H9 (cell line): ENCODE measurements at regions not wholly inside any gene's neighbourhood (a gene's known extent, or its start where the extent isn't known, plus 50 kb on each side); places are given as distances from the start of the nearest gene placed in this dataset.

ENCODE experiments used
- DNase-seq: peaks from one replicate; pipeline ENCODE4 v3.0.0-alpha.2; 2017
- H2AFZ ChIP-seq: one replicate; pipeline ENCODE4 v1.6.1; 2013; ENCODE audit warnings: mild to moderate bottlenecking, low read length, control low read depth, moderate library complexity
- H2AK5ac ChIP-seq: 2 replicates; pipeline ENCODE4 v1.6.1; 2013; ENCODE audit warnings: low read length, control low read depth, mixed read lengths; ENCODE audit not compliant: insufficient read length
- H2BK120ac ChIP-seq: one replicate; pipeline ENCODE4 v1.6.1; 2013; ENCODE audit warnings: low read depth, mild to moderate bottlenecking, low read length, control low read depth, inconsistent platforms; ENCODE audit not compliant: poor library complexity, severe bottlenecking
- H2BK12ac ChIP-seq: 2 replicates; pipeline ENCODE4 v1.6.1; 2013; ENCODE audit warnings: low read length, control low read depth, mixed read lengths, low read depth; ENCODE audit not compliant: insufficient read length
- H2BK15ac ChIP-seq: 2 replicates; pipeline ENCODE4 v1.6.1; 2013; ENCODE audit warnings: low read depth, low read length, control low read depth
- H2BK20ac ChIP-seq: one replicate; pipeline ENCODE4 v1.6.1; 2013; ENCODE audit warnings: low read depth, mild to moderate bottlenecking, low read length, control low read depth, inconsistent platforms; ENCODE audit not compliant: poor library complexity, severe bottlenecking
- H2BK5ac ChIP-seq: 2 replicates; pipeline ENCODE4 v1.6.1; 2013; ENCODE audit warnings: low read length, control low read depth, mixed read lengths; ENCODE audit not compliant: insufficient read length
- H3K14ac ChIP-seq: 2 replicates; pipeline ENCODE4 v1.6.1; 2013; ENCODE audit warnings: low read length, control low read depth; ENCODE audit not compliant: insufficient read depth
- H3K18ac ChIP-seq: 2 replicates; pipeline ENCODE4 v1.6.1; 2013; ENCODE audit warnings: low read depth, mild to moderate bottlenecking, mixed read lengths, low read length, control low read depth; ENCODE audit not compliant: insufficient read length
- H3K23ac ChIP-seq: 2 replicates; pipeline ENCODE4 v1.6.1; 2013; ENCODE audit warnings: low read length, control low read depth, mixed read lengths, low read depth; ENCODE audit not compliant: insufficient read length
- H3K23me2 ChIP-seq: 2 replicates; pipeline ENCODE4 v1.6.1; 2013; ENCODE audit warnings: low read depth, mild to moderate bottlenecking, mixed read lengths, low read length, control low read depth; ENCODE audit not compliant: insufficient read length, poor library complexity, severe bottlenecking
- H3K27ac ChIP-seq: 2 replicates; pipeline ENCODE4 v1.5.1; 2013; ENCODE audit warnings: low read length, control low read depth, mixed read lengths, low read depth; ENCODE audit not compliant: insufficient read length
- H3K27me3 ChIP-seq: 2 replicates; pipeline ENCODE4 v1.6.1; 2013; ENCODE audit warnings: low read length, control low read depth, inconsistent platforms; ENCODE audit not compliant: insufficient read depth
- H3K4ac ChIP-seq: 2 replicates; pipeline ENCODE4 v1.6.1; 2013; ENCODE audit warnings: low read depth, mild to moderate bottlenecking, control low read depth, inconsistent platforms, low read length, moderate library complexity
- H3K4me1 ChIP-seq: 2 replicates; pipeline ENCODE4 v1.6.1; 2013; ENCODE audit warnings: low read length, control low read depth, inconsistent platforms; ENCODE audit not compliant: insufficient read depth
- H3K4me2 ChIP-seq: 2 replicates; pipeline ENCODE4 v1.6.1; 2013; ENCODE audit warnings: low read length, control low read depth, mixed read lengths; ENCODE audit not compliant: insufficient read length, insufficient read depth
- H3K56ac ChIP-seq: 2 replicates; pipeline ENCODE4 v1.6.1; 2013; ENCODE audit warnings: low read depth, mild to moderate bottlenecking, mixed read lengths, low read length, control low read depth; ENCODE audit not compliant: insufficient read length
- H3K79me1 ChIP-seq: 2 replicates; pipeline ENCODE4 v1.6.1; 2013; ENCODE audit warnings: low read depth, mild to moderate bottlenecking, moderate library complexity, low read length, control low read depth, inconsistent platforms; ENCODE audit not compliant: insufficient read depth, poor library complexity, severe bottlenecking
- H3K79me2 ChIP-seq: 2 replicates; pipeline ENCODE4 v1.6.1; 2013; ENCODE audit warnings: low read length, control low read depth, inconsistent platforms; ENCODE audit not compliant: insufficient read depth
- H3K9ac ChIP-seq: 2 replicates; pipeline ENCODE4 v1.6.1; 2013; ENCODE audit warnings: low read length, control low read depth, mixed read lengths; ENCODE audit not compliant: insufficient read length; ENCODE audit errors: extremely low read depth
- H3K9me3 ChIP-seq: one replicate; pipeline ENCODE4 v1.6.1; 2013; ENCODE audit warnings: low read depth, low read length, inconsistent platforms; ENCODE audit not compliant: control insufficient read depth
- H3T11ph ChIP-seq: one replicate; pipeline ENCODE4 v1.6.1; 2013; ENCODE audit warnings: mild to moderate bottlenecking, low read length, control low read depth, inconsistent platforms
- H4K20me1 ChIP-seq: one replicate; pipeline ENCODE4 v1.6.1; 2013; ENCODE audit not compliant: control insufficient read depth, insufficient read length, insufficient read depth
- H4K5ac ChIP-seq: 2 replicates; pipeline ENCODE4 v1.6.1; 2013; ENCODE audit warnings: low read depth, mild to moderate bottlenecking, mixed read lengths, low read length, control low read depth; ENCODE audit not compliant: insufficient read length
- H4K8ac ChIP-seq: replicated peaks from 2 replicates; pipeline ENCODE4 v1.6.1; 2013; ENCODE audit warnings: low read length, control low read depth, mixed read lengths, low read depth; ENCODE audit not compliant: insufficient read length
- H4K91ac ChIP-seq: 2 replicates; pipeline ENCODE4 v1.6.1; 2013; ENCODE audit warnings: low read depth, mild to moderate bottlenecking, moderate library complexity, mixed read lengths, low read length, control low read depth; ENCODE audit not compliant: insufficient read length
- H3K27ac Mint-ChIP-seq, 3 experiments: 2 replicates in 2 of 3; 3 replicates in 1 of 3; pipeline ENCODE4 v1.8.0; 2020 to 2021; ENCODE audit warnings: mixed read lengths in 3 of 3, mild to moderate bottlenecking in 1 of 3, moderate library complexity in 1 of 3
- H3K27me3 Mint-ChIP-seq: 2 replicates; pipeline ENCODE4 v1.8.0; 2021; ENCODE audit warnings: low read depth, mild to moderate bottlenecking, moderate library complexity, mixed read lengths
- H3K36me3 Mint-ChIP-seq, 3 experiments: 2 replicates in 2 of 3; 3 replicates in 1 of 3; pipeline ENCODE4 v1.8.0; 2020 to 2021; ENCODE audit warnings: low read depth in 3 of 3, mixed read lengths in 3 of 3; ENCODE audit not compliant: insufficient read depth in 1 of 3
- H3K4me1 Mint-ChIP-seq, 2 experiments: 2 replicates each; pipeline ENCODE4 v1.8.0; 2020; ENCODE audit warnings: mixed read lengths in 2 of 2
- H3K4me3 Mint-ChIP-seq, 2 experiments: 2 replicates in 1 of 2; 3 replicates in 1 of 2; pipeline ENCODE4 v1.8.0; 2020 to 2021; ENCODE audit warnings: mild to moderate bottlenecking in 2 of 2, mixed read lengths in 2 of 2, moderate library complexity in 1 of 2
- H3K9me3 Mint-ChIP-seq, 2 experiments: 2 replicates in 1 of 2; 3 replicates in 1 of 2; pipeline ENCODE4 v1.8.0; 2020; ENCODE audit warnings: mild to moderate bottlenecking in 2 of 2, mixed read lengths in 2 of 2, moderate library complexity in 1 of 2
- CTCF ChIP-seq: fragments of 200-600 bp; sonication (generic); conservative IDR thresholded peaks from 3 replicates; pipeline ENCODE4 v1.8.0; 2021; ENCODE audit warnings: antibody characterized with exemption, mild to moderate bottlenecking
- WGBS: extraction: QIAGEN DNeasy Blood & Tissue Kit; methylation state at CpG from one replicate; pipeline ENCODE4 v1.1.7; 2013; ENCODE audit warnings: missing lambda C conversion rate, low lambda C conversion rate, mixed read lengths; ENCODE audit not compliant: insufficient read length; ENCODE audit errors: extremely low coverage; 5-methylcytosine and 5-hydroxymethylcytosine counted together

- H3K23ac ChIP-seq: no peak overlapping the region
- WGBS: no CpG with 5 or more reads among the region's 4 CpGs
- Mint-ChIP-seq H3K4me1 (no peaks in the 10 kb centered on the region), H3K27me3 (peaks cover 4% of the 10 kb centered on the region), H3K27ac (no peak overlapping the region), H3K9me3 (peaks cover 3 to 7% of the 10 kb centered on the region in 2 experiments; a peak in 2 of 5 replicates), H3K4me3 (no peak overlapping the region), H3K36me3 (peaks cover 0 to 1% (median 0%) of the 10 kb centered on the region in 3 experiments; a peak in 2 of 7 replicates)
- no peaks in the 10 kb centered on the region for H3K9me3 ChIP-seq
- H3K18ac ChIP-seq: no peak overlapping the region
- H3K79me2 ChIP-seq: no peaks in the 10 kb centered on the region
- H2BK15ac ChIP-seq: no peak overlapping the region
- no peaks in the 10 kb centered on the region for H3K23me2 ChIP-seq
- no peak overlapping the region for H2AFZ ChIP-seq
- no peak overlapping the region for H2AK5ac ChIP-seq
- no peaks in the 10 kb centered on the region for H3K4me1 ChIP-seq
- no peak overlapping the region for H4K5ac ChIP-seq
- no peaks in the 10 kb centered on the region for H3K79me1 ChIP-seq
- no peak overlapping the region for H3T11ph ChIP-seq
- no peak overlapping the region for H3K14ac ChIP-seq
- H3K4ac ChIP-seq: no peak overlapping the region
- H2BK12ac ChIP-seq: no peak overlapping the region
- no peaks in the 10 kb centered on the region for H3K27me3 ChIP-seq
- no peak overlapping the region for H3K27ac ChIP-seq
- H4K8ac ChIP-seq: no peak overlapping the region
- H2BK120ac ChIP-seq: no peak overlapping the region
- H3K4me2 ChIP-seq: no peak overlapping the region
- no peak overlapping the region for H4K91ac ChIP-seq
- no peak overlapping the region for H2BK5ac ChIP-seq
- no peak overlapping the region for H2BK20ac ChIP-seq
- H3K9ac ChIP-seq: no peak overlapping the region
- no peak for TF ChIP-seq CTCF
- H4K20me1 ChIP-seq: no peaks in the 10 kb centered on the region
- DNase-seq: no peak
- H3K56ac ChIP-seq: no peak overlapping the region
Measured at GRCh38 chr18:45509535-45509934, 105.7 kb upstream of the SLC14A2 start.
